GM12878 (cell line): ENCODE measurements at regions not wholly inside any gene's neighbourhood (a gene's known extent, or its start where the extent isn't known, plus 50 kb on each side); places are given as distances from the start of the nearest gene placed in this dataset.

Experiments
- ATAC-seq: fragments of 200-7000 bp; cut with Tn5 transposase; 3 replicates; pipeline ENCODE4 v1.9.1; 2020; ENCODE audit warnings: mild to moderate bottlenecking, moderate library complexity
- BruUV-seq: library from RNA; stranded (reverse); fragments of 400-500 nt; replicated peaks from 2 replicates; lab custom pipeline; 2021; lab: Mats Ljungman, UMichigan
- CTCF ChIA-PET: fragments of 300-600 bp; sonication (Branson Sonifier 250); formaldehyde crosslinking; extraction: SDS; loops from one replicate; lab custom pipeline; 2021; ENCODE audit warnings: inconsistent platforms; lab: Yijun Ruan, JAX
- POLR2A ChIA-PET: fragments of 350-600 bp; formaldehyde crosslinking; extraction: SDS; loops from one replicate; lab custom pipeline; 2021; ENCODE audit warnings: inconsistent platforms; lab: Charles Lee
- RAD21 ChIA-PET: fragments of 300-600 bp; sonication (Branson Sonifier 250); formaldehyde crosslinking; loops from one replicate; lab custom pipeline; 2023; ENCODE audit warnings: antibody characterized with exemption; ENCODE audit not compliant: unreplicated experiment; lab: Charles Lee
- SMC1A ChIA-PET: fragments of 300-600 bp; sonication (Branson Sonifier 250); formaldehyde crosslinking; loops from one replicate; lab custom pipeline; 2023; ENCODE audit not compliant: unreplicated experiment, uncharacterized antibody; lab: Charles Lee
- DNase-seq: peaks from one replicate; pipeline ENCODE4 v3.0.0-alpha.2; 2011; ENCODE audit warnings: low read depth, low spot score
- FAIRE-seq: peaks from 3 replicates; lab custom pipeline; 2011; peaks lifted over from hg19 to GRCh38; lab: Jason Lieb, UNC
- H2AFZ ChIP-seq: 2 replicates; pipeline ENCODE4 v1.6.0; 2011; ENCODE audit warnings: low read depth, low read length, control low read depth; ENCODE audit not compliant: control insufficient read depth
- H3K27ac ChIP-seq: 2 replicates; pipeline ENCODE4 v1.5.1; 2011; ENCODE audit warnings: control low read depth; ENCODE audit not compliant: control insufficient read depth, insufficient read depth
- H3K27me3 ChIP-seq, 2 experiments: replicated peaks in 1 of 2; 2 replicates each; pipeline versions ENCODE4 v1.6.0 to v1.6.1; 2011; ENCODE audit warnings: low read length in 1 of 2; ENCODE audit not compliant: control insufficient read depth in 2 of 2, insufficient read depth in 2 of 2
- H3K36me3 ChIP-seq, 2 experiments: 2 replicates each; pipeline ENCODE4 v1.5.1; 2011; ENCODE audit warnings: low read length in 1 of 2; ENCODE audit not compliant: control insufficient read depth in 2 of 2, insufficient read depth in 2 of 2
- H3K4me1 ChIP-seq: 2 replicates; pipeline ENCODE4 v1.6.1; 2011; ENCODE audit warnings: mild to moderate bottlenecking, low read length, moderate library complexity, mixed read lengths; ENCODE audit not compliant: control insufficient read depth, insufficient read depth
- H3K4me2 ChIP-seq: 2 replicates; pipeline ENCODE4 v1.6.0; 2011; ENCODE audit warnings: control low read depth; ENCODE audit not compliant: control insufficient read depth, insufficient read depth
- H3K4me3 ChIP-seq: fragments of 200-600 bp; sonication (generic); 2 replicates; pipeline ENCODE4 v1.5.1; 2016
- H3K79me2 ChIP-seq: 2 replicates; pipeline ENCODE4 v1.6.0; 2011; ENCODE audit warnings: low read length; ENCODE audit not compliant: control insufficient read depth, insufficient read depth
- H3K9ac ChIP-seq: 2 replicates; pipeline ENCODE4 v1.8.0; 2011; ENCODE audit warnings: low read length, control low read depth, mixed read lengths; ENCODE audit not compliant: control insufficient read depth, insufficient read depth
- H3K9me3 ChIP-seq: replicated peaks from 3 replicates; pipeline ENCODE4 v1.5.1; 2011; ENCODE audit warnings: mild to moderate bottlenecking, low read length; ENCODE audit not compliant: control insufficient read depth, insufficient read depth
- H4K20me1 ChIP-seq: 2 replicates; pipeline ENCODE4 v1.6.0; 2011; ENCODE audit not compliant: control insufficient read depth, insufficient read depth
- BCL11A ChIP-seq: IDR thresholded peaks from 2 replicates; pipeline ENCODE4 v1.6.1; 2011; ENCODE audit warnings: low read depth, low read length
- E2F8 ChIP-seq: fragments of 450-650 bp; IDR thresholded peaks from 2 replicates; pipeline ENCODE4 v1.6.1; 2018; ENCODE audit warnings: mild to moderate bottlenecking, low read depth, moderate library complexity; ENCODE audit not compliant: partially characterized antibody
- GATAD2B ChIP-seq: fragments of 450-650 bp; conservative IDR thresholded peaks from 2 replicates; pipeline ENCODE4 v1.6.1; 2017; ENCODE audit warnings: low read depth, mild to moderate bottlenecking, moderate library complexity
- LARP7 ChIP-seq: fragments of 450-650 bp; IDR thresholded peaks from 2 replicates; pipeline ENCODE4 v1.6.1; 2017; ENCODE audit warnings: mild to moderate bottlenecking
- MTA2 ChIP-seq: fragments of 450-650 bp; IDR thresholded peaks from 2 replicates; pipeline ENCODE4 v1.6.1; 2016; ENCODE audit warnings: low read depth, mild to moderate bottlenecking, moderate library complexity
- TBL1XR1 ChIP-seq: IDR thresholded peaks from 2 replicates; pipeline ENCODE4 v1.6.1; 2012; ENCODE audit warnings: low read depth, low read length, improper control_type of control experiment
- USF1 ChIP-seq: IDR thresholded peaks from 2 replicates; pipeline ENCODE4 v1.6.1; 2011; ENCODE audit warnings: borderline replicate concordance, low read depth, mild to moderate bottlenecking, moderate library complexity, mixed read lengths, low read length; ENCODE audit not compliant: insufficient read depth; ENCODE audit errors: extremely low read length
- ZBTB4 ChIP-seq: fragments of 450-650 bp; formaldehyde crosslinking; IDR thresholded peaks from 2 replicates; pipeline ENCODE4 v1.4.0; 2022; ENCODE audit warnings: mild to moderate bottlenecking, moderate library complexity
- WGBS: methylation state at CpG from one replicate; pipeline ENCODE4 v1.1.6; 2016; ENCODE audit warnings: low lambda C conversion rate; ENCODE audit not compliant: insufficient replicate concordance, insufficient coverage; ENCODE audit errors: missing lambda C conversion rate; 5-methylcytosine and 5-hydroxymethylcytosine counted together
- in situ Hi-C: fragments of 300-500 bp; cut with MboI; formaldehyde crosslinking; loops from 9 replicates; pipeline ENCODE4 v1.14.3; 2018; ENCODE audit warnings: mixed read lengths
- intact Hi-C: fragments of 100-400 bp; cut with micrococcal nuclease; formaldehyde crosslinking; loops from one replicate; pipeline ENCODE4 v1.14.2; 2022; ENCODE audit not compliant: unreplicated experiment
- TF ChIP-seq, protein P1 (sequence below): IDR thresholded peaks from 2 replicates; pipeline ENCODE4 v1.6.1; 2012; ENCODE audit warnings: low read depth, low read length, improper control_type of control experiment
- TF ChIP-seq, protein P2 (sequence below): fragments of 450-650 bp; formaldehyde crosslinking; IDR thresholded peaks from 2 replicates; pipeline ENCODE4 v1.4.0; 2020; ENCODE audit warnings: mild to moderate bottlenecking, moderate library complexity

- CTCF ChIA-PET, result interaction anchor here (1.1 kb wide), 1 partner anchor 23 kb away, joined by 3 read pairs; no protein-coding TSS in a partner anchor
- no TSS peak for BruUV-seq
- TF ChIP-seq E2F8, result no peak
- TF ChIP-seq, protein P1, sequence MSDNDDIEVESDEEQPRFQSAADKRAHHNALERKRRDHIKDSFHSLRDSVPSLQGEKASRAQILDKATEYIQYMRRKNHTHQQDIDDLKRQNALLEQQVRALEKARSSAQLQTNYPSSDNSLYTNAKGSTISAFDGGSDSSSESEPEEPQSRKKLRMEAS, result no peak
- no peak for TF ChIP-seq ZBTB4 (CRISPR knock-in tag)
- TF ChIP-seq MTA2, result no peak
- no peak for TF ChIP-seq BCL11A
- TF ChIP-seq USF1, result no peak
- TF ChIP-seq GATAD2B, result no peak
- TF ChIP-seq, protein P2, sequence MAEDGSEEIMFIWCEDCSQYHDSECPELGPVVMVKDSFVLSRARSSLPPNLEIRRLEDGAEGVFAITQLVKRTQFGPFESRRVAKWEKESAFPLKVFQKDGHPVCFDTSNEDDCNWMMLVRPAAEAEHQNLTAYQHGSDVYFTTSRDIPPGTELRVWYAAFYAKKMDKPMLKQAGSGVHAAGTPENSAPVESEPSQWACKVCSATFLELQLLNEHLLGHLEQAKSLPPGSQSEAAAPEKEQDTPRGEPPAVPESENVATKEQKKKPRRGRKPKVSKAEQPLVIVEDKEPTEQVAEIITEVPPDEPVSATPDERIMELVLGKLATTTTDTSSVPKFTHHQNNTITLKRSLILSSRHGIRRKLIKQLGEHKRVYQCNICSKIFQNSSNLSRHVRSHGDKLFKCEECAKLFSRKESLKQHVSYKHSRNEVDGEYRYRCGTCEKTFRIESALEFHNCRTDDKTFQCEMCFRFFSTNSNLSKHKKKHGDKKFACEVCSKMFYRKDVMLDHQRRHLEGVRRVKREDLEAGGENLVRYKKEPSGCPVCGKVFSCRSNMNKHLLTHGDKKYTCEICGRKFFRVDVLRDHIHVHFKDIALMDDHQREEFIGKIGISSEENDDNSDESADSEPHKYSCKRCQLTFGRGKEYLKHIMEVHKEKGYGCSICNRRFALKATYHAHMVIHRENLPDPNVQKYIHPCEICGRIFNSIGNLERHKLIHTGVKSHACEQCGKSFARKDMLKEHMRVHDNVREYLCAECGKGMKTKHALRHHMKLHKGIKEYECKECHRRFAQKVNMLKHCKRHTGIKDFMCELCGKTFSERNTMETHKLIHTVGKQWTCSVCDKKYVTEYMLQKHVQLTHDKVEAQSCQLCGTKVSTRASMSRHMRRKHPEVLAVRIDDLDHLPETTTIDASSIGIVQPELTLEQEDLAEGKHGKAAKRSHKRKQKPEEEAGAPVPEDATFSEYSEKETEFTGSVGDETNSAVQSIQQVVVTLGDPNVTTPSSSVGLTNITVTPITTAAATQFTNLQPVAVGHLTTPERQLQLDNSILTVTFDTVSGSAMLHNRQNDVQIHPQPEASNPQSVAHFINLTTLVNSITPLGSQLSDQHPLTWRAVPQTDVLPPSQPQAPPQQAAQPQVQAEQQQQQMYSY (CRISPR knock-in tag), result no peak
- TF ChIP-seq TBL1XR1, result no peak
- TF ChIP-seq LARP7, result no peak
These were observed 76.6 kb upstream of the SPATA13 start for GRCh38 chr13:24083722-24084421.

More at GRCh38 chr13:24083722-24084421, 76.6 kb upstream of the SPATA13 start:
- H3K36me3 ChIP-seq, result no peaks in the 10 kb centered on the region
- no peak overlapping the region for H3K27ac ChIP-seq
- peaks cover 0 to 3% of the 10 kb centered on the region in 2 experiments; a peak in 2 of 4 replicates for H3K27me3 ChIP-seq
- no peak overlapping the region for H2AFZ ChIP-seq
- no peak for DNase-seq
- H3K9me3 ChIP-seq, result no peaks in the 10 kb centered on the region
- RAD21 ChIA-PET, result no interaction called here
- intact Hi-C loops (no loop called here), in situ Hi-C loops (no loop called here)
- H3K4me2 ChIP-seq, result no peak overlapping the region
- H3K4me3 ChIP-seq, result no peak overlapping the region
- H3K9ac ChIP-seq, result no peak overlapping the region
- SMC1A ChIA-PET, result no interaction called here
- ATAC-seq, result no peak
- H4K20me1 ChIP-seq, result no peaks in the 10 kb centered on the region
- no peaks in the 10 kb centered on the region for H3K79me2 ChIP-seq
- FAIRE-seq, result no peak
- 61% methylated on average over 13 of the region's 15 CpGs for WGBS
- POLR2A ChIA-PET, result interaction anchor here (0.6 kb wide), 1 partner anchor 421 kb away, joined by 4 read pairs; no protein-coding TSS in a partner anchor
- no peaks in the 10 kb centered on the region for H3K4me1 ChIP-seq
